GM12878 (cell line): ENCODE measurements at regions not wholly inside any gene's neighbourhood (a gene's known extent, or its start where the extent isn't known, plus 50 kb on each side); places are given as distances from the start of the nearest gene placed in this dataset.

ENCODE experiments used
- ATAC-seq: fragments of 200-7000 bp; cut with Tn5 transposase; 3 replicates; pipeline ENCODE4 v1.9.1; 2020; ENCODE audit warnings: mild to moderate bottlenecking, moderate library complexity
- BruUV-seq: library from RNA; stranded (reverse); fragments of 400-500 nt; replicated peaks from 2 replicates; lab custom pipeline; 2021; lab: Mats Ljungman, UMichigan
- CTCF ChIA-PET: fragments of 300-600 bp; sonication (Branson Sonifier 250); formaldehyde crosslinking; extraction: SDS; loops from one replicate; lab custom pipeline; 2021; ENCODE audit warnings: inconsistent platforms; lab: Yijun Ruan, JAX
- POLR2A ChIA-PET: fragments of 350-600 bp; formaldehyde crosslinking; extraction: SDS; loops from one replicate; lab custom pipeline; 2021; ENCODE audit warnings: inconsistent platforms; lab: Charles Lee
- RAD21 ChIA-PET: fragments of 300-600 bp; sonication (Branson Sonifier 250); formaldehyde crosslinking; loops from one replicate; lab custom pipeline; 2023; ENCODE audit warnings: antibody characterized with exemption; ENCODE audit not compliant: unreplicated experiment; lab: Charles Lee
- SMC1A ChIA-PET: fragments of 300-600 bp; sonication (Branson Sonifier 250); formaldehyde crosslinking; loops from one replicate; lab custom pipeline; 2023; ENCODE audit not compliant: unreplicated experiment, uncharacterized antibody; lab: Charles Lee
- DNase-seq: peaks from one replicate; pipeline ENCODE4 v3.0.0-alpha.2; 2011; ENCODE audit warnings: low read depth, low spot score
- FAIRE-seq: peaks from 3 replicates; lab custom pipeline; 2011; peaks lifted over from hg19 to GRCh38; lab: Jason Lieb, UNC
- H2AFZ ChIP-seq: 2 replicates; pipeline ENCODE4 v1.6.0; 2011; ENCODE audit warnings: low read depth, low read length, control low read depth; ENCODE audit not compliant: control insufficient read depth
- H3K27ac ChIP-seq: 2 replicates; pipeline ENCODE4 v1.5.1; 2011; ENCODE audit warnings: control low read depth; ENCODE audit not compliant: control insufficient read depth, insufficient read depth
- H3K27me3 ChIP-seq, 2 experiments: replicated peaks in 1 of 2; 2 replicates each; pipeline versions ENCODE4 v1.6.0 to v1.6.1; 2011; ENCODE audit warnings: low read length in 1 of 2; ENCODE audit not compliant: control insufficient read depth in 2 of 2, insufficient read depth in 2 of 2
- H3K36me3 ChIP-seq, 2 experiments: 2 replicates each; pipeline ENCODE4 v1.5.1; 2011; ENCODE audit warnings: low read length in 1 of 2; ENCODE audit not compliant: control insufficient read depth in 2 of 2, insufficient read depth in 2 of 2
- H3K4me1 ChIP-seq: 2 replicates; pipeline ENCODE4 v1.6.1; 2011; ENCODE audit warnings: mild to moderate bottlenecking, low read length, moderate library complexity, mixed read lengths; ENCODE audit not compliant: control insufficient read depth, insufficient read depth
- H3K4me2 ChIP-seq: 2 replicates; pipeline ENCODE4 v1.6.0; 2011; ENCODE audit warnings: control low read depth; ENCODE audit not compliant: control insufficient read depth, insufficient read depth
- H3K4me3 ChIP-seq: fragments of 200-600 bp; sonication (generic); 2 replicates; pipeline ENCODE4 v1.5.1; 2016
- H3K79me2 ChIP-seq: 2 replicates; pipeline ENCODE4 v1.6.0; 2011; ENCODE audit warnings: low read length; ENCODE audit not compliant: control insufficient read depth, insufficient read depth
- H3K9ac ChIP-seq: 2 replicates; pipeline ENCODE4 v1.8.0; 2011; ENCODE audit warnings: low read length, control low read depth, mixed read lengths; ENCODE audit not compliant: control insufficient read depth, insufficient read depth
- H3K9me3 ChIP-seq: replicated peaks from 3 replicates; pipeline ENCODE4 v1.5.1; 2011; ENCODE audit warnings: mild to moderate bottlenecking, low read length; ENCODE audit not compliant: control insufficient read depth, insufficient read depth
- H4K20me1 ChIP-seq: 2 replicates; pipeline ENCODE4 v1.6.0; 2011; ENCODE audit not compliant: control insufficient read depth, insufficient read depth
- ATF7 ChIP-seq: fragments of 450-650 bp; IDR thresholded peaks from 2 replicates; pipeline ENCODE4 v1.6.1; 2016; ENCODE audit warnings: low read depth, mild to moderate bottlenecking
- CEBPB ChIP-seq, 2 experiments: fragments of 150-350 bp in 1 of 2; IDR thresholded peaks; 2 replicates each; pipeline ENCODE4 v1.6.1; 2012 to 2014; ENCODE audit warnings: low read depth in 2 of 2, low read length in 2 of 2, borderline replicate concordance in 1 of 2, inconsistent platforms in 1 of 2
- CREB1 ChIP-seq: IDR thresholded peaks from 2 replicates; pipeline ENCODE4 v1.6.1; 2012; ENCODE audit warnings: low read depth, mild to moderate bottlenecking, inconsistent platforms
- E2F8 ChIP-seq: fragments of 450-650 bp; IDR thresholded peaks from 2 replicates; pipeline ENCODE4 v1.6.1; 2018; ENCODE audit warnings: mild to moderate bottlenecking, low read depth, moderate library complexity; ENCODE audit not compliant: partially characterized antibody
- HDAC6 ChIP-seq: fragments of 200-600 bp; sonication (generic); IDR thresholded peaks from one replicate; pipeline ENCODE4 v1.8.0; 2017; ENCODE audit warnings: antibody characterized with exemption; ENCODE audit not compliant: unreplicated experiment
- MTA3 ChIP-seq: IDR thresholded peaks from 2 replicates; pipeline ENCODE4 v1.6.1; 2012; ENCODE audit warnings: low read length, inconsistent platforms, borderline replicate concordance
- NR2F1 ChIP-seq: fragments of 450-650 bp; conservative IDR thresholded peaks from 2 replicates; pipeline ENCODE4 v1.6.1; 2017; ENCODE audit warnings: mild to moderate bottlenecking
- PML ChIP-seq: IDR thresholded peaks from 2 replicates; pipeline ENCODE4 v1.6.1; 2012; ENCODE audit warnings: low read length, inconsistent platforms
- POLR2A ChIP-seq: IDR thresholded peaks from 2 replicates; pipeline ENCODE4 v1.6.1; 2011; ENCODE audit warnings: low read depth, mild to moderate bottlenecking, low read length
- POLR2AphosphoS2 ChIP-seq: IDR thresholded peaks from 2 replicates; pipeline ENCODE4 v1.6.1; 2011; ENCODE audit warnings: low read depth, mild to moderate bottlenecking, low read length, improper control_type of control experiment, moderate library complexity
- RCOR1 ChIP-seq: conservative IDR thresholded peaks from 2 replicates; pipeline ENCODE4 v1.6.1; 2012; ENCODE audit warnings: low read depth, low read length, improper control_type of control experiment
- SMARCA5 ChIP-seq: fragments of 450-650 bp; IDR thresholded peaks from 2 replicates; pipeline ENCODE4 v1.6.1; 2017; ENCODE audit warnings: mild to moderate bottlenecking
- SMC3 ChIP-seq: IDR thresholded peaks from 2 replicates; pipeline ENCODE4 v1.6.1; 2011; ENCODE audit warnings: low read length, improper control_type of control experiment, borderline replicate concordance
- SP1 ChIP-seq: IDR thresholded peaks from one replicate; pipeline ENCODE4 v1.6.1; 2011; ENCODE audit warnings: low read depth, low read length
- SPI1 ChIP-seq: IDR thresholded peaks from 2 replicates; pipeline ENCODE4 v1.6.1; 2011; ENCODE audit warnings: low read depth, mild to moderate bottlenecking, low read length, moderate library complexity, borderline replicate concordance; ENCODE audit not compliant: insufficient read depth
- SRF ChIP-seq, 2 experiments: IDR thresholded peaks; 2 replicates each; pipeline ENCODE4 v1.6.1; 2011; ENCODE audit warnings: low read depth in 2 of 2, low read length in 2 of 2, mild to moderate bottlenecking in 1 of 2, moderate library complexity in 1 of 2
- SUPT20H ChIP-seq: IDR thresholded peaks from 2 replicates; pipeline ENCODE4 v1.6.1; 2011; ENCODE audit warnings: low read depth, mild to moderate bottlenecking, low read length, moderate library complexity, borderline replicate concordance; ENCODE audit not compliant: control insufficient read depth
- TCF12 ChIP-seq: IDR thresholded peaks from 2 replicates; pipeline ENCODE4 v1.6.1; 2011; ENCODE audit warnings: low read depth, mild to moderate bottlenecking, low read length
- USF2 ChIP-seq: IDR thresholded peaks from 2 replicates; pipeline ENCODE4 v1.6.1; 2011; ENCODE audit warnings: low read depth, low read length, improper control_type of control experiment, borderline replicate concordance
- WRNIP1 ChIP-seq: IDR thresholded peaks from 2 replicates; pipeline ENCODE4 v1.6.1; 2011; ENCODE audit warnings: low read depth, low read length, improper control_type of control experiment, borderline replicate concordance
- in situ Hi-C: fragments of 300-500 bp; cut with MboI; formaldehyde crosslinking; loops from 9 replicates; pipeline ENCODE4 v1.14.3; 2018; ENCODE audit warnings: mixed read lengths
- intact Hi-C: fragments of 100-400 bp; cut with micrococcal nuclease; formaldehyde crosslinking; loops from one replicate; pipeline ENCODE4 v1.14.2; 2022; ENCODE audit not compliant: unreplicated experiment

DNA sequence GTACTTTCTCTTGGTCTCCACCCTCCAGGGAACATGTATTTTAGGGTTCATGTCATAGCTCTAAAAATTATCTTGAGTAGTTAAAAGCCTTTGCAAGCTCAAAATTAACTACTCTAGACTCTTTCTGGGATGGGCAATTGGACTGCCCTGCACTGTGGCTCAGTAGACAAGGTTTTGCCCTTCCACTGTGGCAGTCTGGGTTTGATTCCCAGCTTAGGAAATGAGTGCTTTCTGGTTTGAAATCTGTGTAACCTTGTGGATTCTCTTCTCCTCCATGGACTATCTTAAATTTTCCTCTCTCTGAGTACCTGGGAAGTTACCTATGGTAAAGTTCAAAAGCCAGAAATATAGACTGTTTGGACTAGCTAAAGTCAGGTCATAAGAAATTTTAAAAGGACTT lies 94.6 kb upstream of the UST start:
- ChIA-PET RAD21 (interaction anchor here (1.3 kb wide), 1 partner anchor 25 kb away, joined by 4 read pairs; no protein-coding TSS in a partner anchor), POLR2A (no interaction called here), SMC1A (interaction anchor here (0.8 to 1.9 kb wide), 6 partner anchors 9 to 106 kb away, joined by 3 to 5 read pairs (median 4); no protein-coding TSS in a partner anchor), CTCF (interaction anchor here (0.7 to 1.5 kb wide), 2 partner anchors 8 to 39 kb away, joined by 4 to 5 read pairs; no protein-coding TSS in a partner anchor)
- BruUV-seq: no TSS peak
- Histone ChIP-seq H3K9ac (no peak overlapping the region), H3K36me3 (no peaks in the 10 kb centered on the region), H3K4me1 (peaks cover 6% of the 10 kb centered on the region; the same call in 1 of the 2 replicates), H4K20me1 (no peaks in the 10 kb centered on the region), H3K9me3 (peaks cover 7% of the 10 kb centered on the region), H3K79me2 (no peaks in the 10 kb centered on the region), H2AFZ (no peak overlapping the region), H3K27ac (no peak overlapping the region), H3K4me3 (no peak overlapping the region), H3K27me3 (no peaks in the 10 kb centered on the region; a peak in 1 of 4 replicates), H3K4me2 (no peak overlapping the region)
- DNase-seq (no peak), ATAC-seq (no peak), FAIRE-seq (no peak)
- intact Hi-C loops (no loop called here), in situ Hi-C loops (no loop called here)
- TF ChIP-seq MTA3: no peak
- no peak for TF ChIP-seq TCF12
- TF ChIP-seq WRNIP1: no peak
- no peak for TF ChIP-seq E2F8
- TF ChIP-seq CEBPB (IDR thresholded peaks at IDR 0.05; ENCODE audit: borderline replicate concordance in 1 of 2, low read depth in 2 of 2, low read length in 2 of 2): no peak
- TF ChIP-seq SP1: no peak
- no peak for TF ChIP-seq SRF (IDR thresholded peaks at IDR 0.05; ENCODE audit: low read depth in 2 of 2, low read length in 2 of 2)
- TF ChIP-seq CREB1: no peak
- TF ChIP-seq SUPT20H: no peak
- TF ChIP-seq POLR2AphosphoS2: no peak
- no peak for TF ChIP-seq ATF7
- no peak for TF ChIP-seq SMC3
- TF ChIP-seq NR2F1: no peak
- no peak for TF ChIP-seq USF2
- TF ChIP-seq SMARCA5: no peak
- no peak for TF ChIP-seq RCOR1
- no peak for TF ChIP-seq HDAC6
- no peak for TF ChIP-seq SPI1
- no peak for TF ChIP-seq POLR2A
- TF ChIP-seq PML: no peak
